ENCODE measurements at regions not wholly inside any gene's neighbourhood (a gene's known extent, or its start where the extent isn't known, plus 50 kb on each side); places are given as distances from the start of the nearest gene placed in this dataset.
"Not testable (repeated sequence)": the region's sequence is repeated elsewhere in the genome, so short reads cannot be mapped to it uniquely, and the experiment has no call there.

- no peak for DNase-seq
Observed at GRCh38 chr12:71385155-71385554, 54.4 kb upstream of the LGR5 start.

GRCh38 chr12:71376711-71377355 is 62.8 kb upstream of the LGR5 start:
- not testable (repeated sequence) for DNase-seq

- DNase-seq = peak; percentile 3
Observed at GRCh38 chr12:71371122-71371521, 68.5 kb upstream of the LGR5 start.

- DNase-seq = no peak
Observed at GRCh38 chr12:71360013-71360412, 79.6 kb upstream of the LGR5 start.

GRCh38 chr12:71356569-71356968 is 83.0 kb upstream of the LGR5 start:
- no peak for DNase-seq

GRCh38 chr12:71354871-71355270 is 84.7 kb upstream of the LGR5 start:
- no peak for DNase-seq

GRCh38 chr12:71353607-71354006 is 86.0 kb upstream of the LGR5 start:
- no peak for DNase-seq

- no peak for DNase-seq
Observed at GRCh38 chr12:71349950-71350349, 89.6 kb upstream of the LGR5 start.

- DNase-seq = no peak
Observed at GRCh38 chr12:71338933-71339332, 100.7 kb upstream of the LGR5 start.

GRCh38 chr12:71335963-71336257 is 103.7 kb upstream of the LGR5 start:
- DNase-seq = no peak

GRCh38 chr12:71335151-71335962 is 104.2 kb upstream of the LGR5 start:
- DNase-seq = no peak

- DNase-seq = no peak
Observed at GRCh38 chr12:71333418-71333817, 106.2 kb upstream of the LGR5 start.

- DNase-seq = no peak
Observed at GRCh38 chr12:71329956-71330355, 109.6 kb upstream of the LGR5 start.

GRCh38 chr12:71321531-71321930 is 118.1 kb upstream of the LGR5 start:
- no peak for DNase-seq

- DNase-seq = no peak
Observed at GRCh38 chr12:71321130-71321529, 118.5 kb upstream of the LGR5 start.

GRCh38 chr12:71315328-71315985 is 124.1 kb upstream of the LGR5 start:
- DNase-seq = no peak

GRCh38 chr12:71312768-71313403 is 126.7 kb upstream of the LGR5 start:
- DNase-seq = no peak

GRCh38 chr12:71311611-71312010 is 128.0 kb upstream of the LGR5 start:
- DNase-seq = not testable (repeated sequence)

GRCh38 chr12:71306808-71307207 is 132.8 kb upstream of the LGR5 start:
- no peak for DNase-seq

GRCh38 chr12:71304306-71304705 is 135.3 kb upstream of the LGR5 start:
- DNase-seq = no peak

GRCh38 chr12:71303199-71303598 is 136.4 kb upstream of the LGR5 start:
- no peak for DNase-seq

GRCh38 chr12:71300772-71301675 is 138.6 kb upstream of the LGR5 start:
- DNase-seq = no peak
